ENCODE measurements at regions not wholly inside any gene's neighbourhood (a gene's known extent, or its start where the extent isn't known, plus 50 kb on each side); places are given as distances from the start of the nearest gene placed in this dataset.

DNA sequence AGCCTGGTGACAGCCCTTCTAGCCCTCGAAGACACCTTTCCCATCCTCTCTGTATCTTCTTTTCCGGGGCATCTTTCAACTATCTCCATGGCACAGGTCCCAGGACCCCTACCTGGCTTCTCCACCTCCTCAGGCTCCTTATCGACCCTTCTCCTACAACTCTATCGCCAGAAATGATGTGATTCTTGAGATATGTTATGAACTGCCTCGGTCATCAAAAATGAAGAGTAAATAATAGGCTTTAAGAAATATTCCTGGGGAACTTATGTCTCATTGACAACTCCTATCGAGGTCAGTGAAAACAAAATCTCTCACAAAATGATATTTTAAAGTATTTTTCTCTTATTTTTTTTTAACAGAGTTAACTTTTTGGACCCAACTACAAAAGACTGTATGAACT is 405.5 kb upstream of the SHH start:
- no peak for DNase-seq

DNA sequence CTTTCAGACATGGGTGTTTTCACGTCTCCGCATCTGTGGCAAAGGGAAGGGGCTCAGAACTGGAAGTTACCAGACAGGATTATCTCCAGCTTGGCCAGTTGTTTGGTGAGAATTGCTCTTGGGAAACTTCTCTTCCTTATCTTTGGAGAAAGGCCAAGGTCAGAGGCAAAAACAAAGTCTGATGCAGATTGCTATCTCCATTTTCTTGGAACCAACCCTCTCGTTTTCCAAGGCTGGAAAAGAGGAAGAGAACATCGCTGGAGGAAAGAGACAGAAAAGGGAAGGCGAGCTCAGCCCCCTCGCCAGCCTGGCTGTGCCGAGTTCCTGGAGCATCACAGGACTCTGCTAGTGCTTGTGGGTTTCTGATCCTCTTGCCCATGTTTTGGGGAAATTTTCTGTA is 396.8 kb upstream of the SHH start:
- no peak for DNase-seq

DNA sequence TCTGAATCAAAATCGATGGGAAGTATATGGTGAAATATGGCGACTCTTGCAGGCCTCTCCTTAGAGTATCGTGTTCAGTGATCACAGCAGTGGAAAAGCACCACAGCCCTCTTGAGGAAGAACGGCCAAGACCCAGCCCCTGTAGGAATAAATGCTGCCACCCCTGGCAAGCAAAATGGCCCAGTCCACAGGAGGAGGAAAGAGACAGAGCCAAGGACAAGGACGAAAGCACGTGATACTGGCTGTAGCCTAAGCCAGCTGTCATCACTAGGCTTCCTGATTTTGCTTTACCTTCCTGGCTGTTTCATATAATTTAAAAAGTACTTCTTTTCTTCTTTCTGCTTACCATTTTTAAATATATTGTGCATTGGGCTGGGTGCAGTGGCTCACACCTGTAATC is 395.0 kb upstream of the SHH start:
- no peak for DNase-seq

DNA sequence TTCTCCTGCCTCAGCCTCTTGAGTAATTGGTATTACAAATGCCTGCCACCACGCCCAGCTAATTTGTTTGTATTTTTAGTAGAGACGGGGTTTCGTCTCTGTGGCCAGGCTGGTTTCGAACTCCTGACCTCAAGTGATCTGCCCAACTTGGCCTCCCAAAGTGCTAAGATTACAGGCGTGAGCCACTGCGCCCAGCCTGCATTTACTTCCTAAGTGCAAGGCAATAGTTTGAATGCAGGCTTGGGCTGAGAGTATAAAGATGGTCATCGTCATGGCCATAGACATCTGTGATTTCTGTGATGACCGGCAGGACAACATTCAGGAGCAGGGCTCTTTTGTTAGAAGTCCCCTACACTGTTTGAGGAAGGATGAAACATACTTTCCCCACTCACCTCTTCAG is 393.9 kb upstream of the SHH start:
- DNase-seq, result no peak

DNA sequence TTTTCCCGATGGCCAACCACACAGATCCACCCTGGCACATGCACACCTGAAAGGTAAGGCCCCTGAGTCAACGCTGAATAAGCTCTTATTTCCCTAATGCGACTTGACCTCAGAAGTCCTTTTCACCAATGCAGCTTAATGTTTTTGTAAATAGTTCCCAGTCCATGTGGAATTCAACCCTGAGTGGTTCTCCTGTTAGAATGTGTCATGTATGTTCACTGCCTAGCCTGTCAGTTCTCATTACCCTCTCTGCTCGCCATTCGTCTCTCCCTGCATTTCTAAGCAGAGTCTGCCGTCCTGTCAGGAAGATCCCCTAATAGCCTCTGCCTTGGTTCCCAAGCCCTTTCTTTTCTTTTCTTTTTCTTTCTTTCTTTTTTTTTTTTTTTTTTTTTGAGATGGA is 392.6 kb upstream of the SHH start:
- no peak for DNase-seq

DNA sequence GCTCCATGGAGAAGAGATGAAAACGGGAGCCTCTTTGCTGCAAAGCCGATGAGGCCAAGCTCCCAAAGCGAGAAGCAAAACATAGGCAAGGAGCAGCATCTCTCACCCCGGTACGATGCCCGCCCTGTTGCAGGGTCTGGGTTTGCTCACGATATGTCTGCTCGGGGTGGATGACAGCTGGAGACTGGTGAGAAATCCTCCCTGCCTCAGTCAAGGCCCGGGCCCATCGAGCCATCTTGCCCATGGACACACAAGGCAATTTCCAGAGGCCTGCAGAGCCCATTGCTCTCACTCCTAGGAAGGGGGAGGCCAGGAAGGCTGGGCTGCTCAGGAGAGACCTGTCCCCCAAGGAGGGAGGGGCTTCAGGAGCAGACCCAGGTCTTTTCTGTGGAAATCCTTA is 391.7 kb upstream of the SHH start:
- no peak for DNase-seq

DNA sequence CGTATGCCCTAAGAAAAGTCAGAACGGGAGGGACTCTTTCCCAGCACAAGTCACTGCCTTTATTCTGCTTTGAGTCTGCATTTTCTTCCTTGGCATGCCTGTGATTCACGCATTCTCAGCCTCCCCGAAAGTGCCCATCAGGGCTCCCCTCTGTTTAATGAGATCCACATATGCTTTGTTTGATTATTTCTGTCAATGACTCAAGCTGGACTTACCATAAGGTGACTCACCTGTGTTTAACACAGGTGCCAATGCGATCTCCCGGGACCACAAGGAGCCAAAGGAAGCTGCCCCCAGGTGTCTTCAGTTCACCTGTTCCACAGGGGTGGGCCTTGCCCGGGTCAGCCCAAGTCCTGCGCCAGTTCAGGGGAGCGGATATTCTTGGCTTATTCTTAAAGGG is 386.0 kb upstream of the SHH start:
- no peak for DNase-seq

DNA sequence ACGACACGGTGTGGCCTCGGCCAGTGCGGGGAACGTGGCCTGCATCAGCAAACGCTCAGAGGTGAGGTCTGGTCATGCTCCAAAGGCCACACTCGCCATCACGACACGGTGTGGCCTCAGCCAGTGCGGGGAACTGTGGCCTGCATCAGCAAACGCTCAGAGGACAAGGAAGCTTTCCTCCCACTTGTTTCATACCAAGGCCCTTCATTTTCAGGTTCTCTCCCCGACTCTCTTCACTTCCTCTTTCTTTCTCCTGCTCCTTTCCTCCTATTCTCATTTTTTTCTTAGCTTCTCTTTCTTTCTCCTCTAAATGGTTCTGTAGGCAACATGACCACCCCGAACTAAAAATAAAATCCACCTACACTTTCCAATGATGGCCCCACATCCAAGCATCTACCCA is 384.4 kb upstream of the SHH start:
- no peak for DNase-seq

DNA sequence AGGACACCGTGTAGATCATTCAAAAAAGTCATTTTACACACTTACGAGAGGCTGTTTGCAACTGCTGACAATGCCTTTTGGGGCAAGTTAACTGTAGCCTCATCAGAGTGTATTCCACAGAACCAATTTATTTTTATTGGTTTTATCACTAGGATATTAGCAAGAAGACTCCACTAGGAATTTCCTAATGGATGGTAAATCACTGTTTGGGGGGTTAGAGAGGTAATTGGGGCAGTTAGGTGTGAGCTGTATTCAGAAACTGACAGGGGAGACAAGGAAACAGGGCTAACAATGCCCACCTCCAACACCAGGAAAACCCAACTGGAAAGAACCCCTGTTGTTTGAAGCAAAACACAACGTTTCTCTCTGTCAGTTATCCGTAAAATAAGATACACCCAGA is 383.0 kb upstream of the SHH start:
- no peak for DNase-seq

DNA sequence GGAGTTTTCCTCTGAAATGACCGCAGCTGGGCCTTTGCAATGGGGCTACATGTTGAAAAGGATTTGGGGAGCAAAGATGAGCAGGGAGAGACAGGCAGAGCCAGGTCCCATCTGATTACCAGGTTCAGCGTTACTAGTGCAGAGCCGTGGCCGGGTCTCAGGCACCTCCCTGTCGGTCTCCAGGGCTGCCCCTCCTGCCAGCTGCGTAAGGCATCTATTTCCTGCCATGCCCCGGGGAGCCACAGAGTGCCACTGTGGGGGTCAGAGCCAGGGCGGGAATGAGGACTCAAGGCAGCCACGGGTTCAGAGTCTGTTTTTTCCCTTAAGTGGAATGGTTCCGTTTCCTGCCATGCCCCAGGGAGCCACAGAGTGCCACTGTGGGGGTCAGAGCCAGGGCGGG is 382.6 kb upstream of the SHH start:
- no peak for DNase-seq

DNA sequence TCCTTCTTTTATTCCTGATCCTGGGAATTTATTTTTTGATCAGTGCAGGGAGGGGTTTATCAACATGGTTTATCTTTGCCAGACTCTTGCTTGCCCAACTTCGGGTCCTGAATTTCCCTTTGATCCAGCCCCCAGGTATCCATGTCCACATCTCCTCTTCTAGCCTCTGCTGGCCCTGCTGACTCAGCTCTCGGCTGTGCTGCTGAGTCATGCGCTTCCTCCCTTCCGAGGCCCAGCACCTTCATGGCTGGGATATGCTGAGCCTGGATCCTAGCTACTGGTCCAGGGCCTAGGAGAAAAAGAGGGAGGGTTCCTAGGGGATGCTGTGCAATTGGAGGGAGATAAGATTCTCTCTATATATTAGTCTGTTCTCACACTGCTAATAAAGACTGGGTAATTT is 380.7 kb upstream of the SHH start:
- no peak for DNase-seq

DNA sequence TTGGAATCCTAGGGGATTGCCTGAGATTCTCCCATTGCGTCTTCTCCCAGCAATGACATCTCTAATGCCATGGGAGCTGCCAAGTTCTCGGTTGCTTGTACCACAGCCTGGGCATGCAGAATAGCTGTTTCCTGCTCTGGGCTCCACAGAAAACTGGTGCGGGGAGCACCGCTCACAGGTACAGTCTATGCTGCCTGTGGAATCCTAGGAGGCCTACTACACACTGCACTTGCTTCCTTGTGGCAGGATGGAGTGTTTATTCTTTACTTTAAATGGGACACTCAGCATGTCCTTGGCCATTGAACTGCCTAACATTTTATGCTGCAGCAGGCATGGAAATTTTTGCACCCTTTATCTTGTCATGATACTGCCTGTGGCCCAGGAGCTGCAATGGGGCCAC is 378.8 kb upstream of the SHH start:
- no peak for DNase-seq

DNA sequence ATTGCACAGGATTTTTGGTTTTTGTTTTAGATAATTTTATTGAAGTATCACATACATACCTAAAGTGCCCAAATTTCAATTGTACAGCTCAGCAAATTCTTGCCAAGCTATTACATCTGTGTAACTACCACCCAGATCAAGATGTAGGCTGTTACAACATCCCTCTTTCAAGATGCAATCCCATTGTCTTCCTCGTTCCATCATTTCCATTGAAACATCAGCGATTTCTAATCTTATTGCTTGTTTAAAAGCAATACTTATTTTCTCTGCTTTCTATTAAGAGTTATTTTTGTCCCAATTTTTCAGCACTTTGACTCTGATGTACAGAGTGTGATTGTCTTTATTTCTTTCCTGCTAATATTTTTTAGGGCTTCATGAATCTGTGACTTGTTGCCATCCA is 372.8 kb upstream of the SHH start:
- DNase-seq, result no peak

DNA sequence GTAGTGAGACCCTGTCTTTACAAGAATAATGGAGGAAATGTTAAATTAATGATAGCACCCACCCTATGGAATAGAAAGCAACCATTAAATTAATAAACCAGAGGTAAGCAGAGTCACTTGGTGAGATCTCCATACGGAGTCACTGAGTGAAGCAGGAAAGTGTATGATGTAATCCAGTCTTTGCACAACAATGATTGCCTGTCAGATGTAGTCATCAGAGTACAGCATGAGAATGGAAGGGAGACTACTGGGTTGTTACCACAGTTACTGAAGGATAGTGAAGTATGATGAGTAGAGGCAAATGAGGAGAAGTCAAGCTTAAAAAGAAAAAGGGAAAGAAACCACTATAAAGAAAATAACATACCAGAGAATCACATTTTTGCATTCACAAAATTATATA is 371.9 kb upstream of the SHH start:
- DNase-seq, result no peak

DNA sequence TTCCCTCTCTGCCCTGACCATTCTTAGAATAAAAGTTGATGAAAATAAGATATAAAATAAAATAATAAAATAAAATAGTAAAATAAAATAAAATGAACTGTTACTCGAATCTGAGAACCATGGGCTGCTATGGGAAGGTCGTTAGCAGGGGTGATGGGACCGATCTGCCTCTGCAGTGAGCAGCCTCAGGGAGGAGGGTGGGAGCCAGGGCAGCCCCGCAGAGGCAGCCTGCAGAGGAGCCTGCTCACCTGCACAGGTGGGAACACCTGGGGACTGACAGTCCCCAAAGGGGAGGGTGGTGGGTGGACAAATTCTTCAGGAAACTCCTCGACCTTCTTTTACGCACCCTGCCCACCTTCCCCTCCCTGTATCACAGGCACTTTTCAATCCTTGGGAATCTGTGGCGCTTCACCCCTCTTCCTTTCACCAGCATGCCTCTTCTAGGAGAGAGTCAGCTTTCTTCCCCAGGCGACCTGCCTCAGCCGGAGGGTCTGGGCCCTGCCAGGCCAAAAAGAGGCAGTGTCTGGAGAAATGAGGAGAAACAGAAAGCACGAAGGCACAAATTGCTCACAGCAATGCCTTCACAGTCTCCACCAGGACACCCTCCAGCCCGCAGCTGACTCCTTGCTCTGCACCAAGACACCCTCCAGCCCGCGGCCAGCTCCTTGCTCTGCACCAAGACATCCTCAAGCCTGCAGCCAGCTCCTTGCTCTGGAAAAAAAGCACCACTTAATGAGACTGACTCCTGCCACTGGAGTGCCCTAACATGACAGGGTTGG is 368.4 kb upstream of the SHH start:
- no peak for DNase-seq

DNA sequence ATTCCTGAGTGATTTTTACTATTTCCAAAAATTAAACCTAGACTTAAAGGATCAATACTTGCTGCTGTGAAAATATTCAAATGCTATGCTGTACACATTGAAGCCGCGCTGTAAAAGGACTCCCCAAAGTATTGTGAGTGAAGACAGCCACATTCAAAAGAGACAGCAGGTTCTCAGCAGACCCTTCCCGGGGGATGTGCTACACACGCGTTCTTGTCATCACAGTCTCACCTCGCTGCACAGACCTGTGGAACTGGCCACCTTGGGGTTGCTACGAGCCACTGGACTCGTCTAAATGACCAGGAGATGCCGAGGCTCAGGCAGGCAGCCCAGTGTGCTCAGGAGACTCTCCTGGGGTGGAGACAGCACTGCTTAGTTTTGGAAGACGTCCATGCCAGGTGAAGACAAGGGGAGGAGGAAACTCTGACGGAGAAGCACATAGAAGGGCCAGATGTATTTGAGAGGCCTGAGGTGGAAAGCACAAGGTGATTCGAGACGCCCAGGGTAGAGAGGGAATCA is 367.7 kb upstream of the SHH start:
- DNase-seq, result no peak

DNA sequence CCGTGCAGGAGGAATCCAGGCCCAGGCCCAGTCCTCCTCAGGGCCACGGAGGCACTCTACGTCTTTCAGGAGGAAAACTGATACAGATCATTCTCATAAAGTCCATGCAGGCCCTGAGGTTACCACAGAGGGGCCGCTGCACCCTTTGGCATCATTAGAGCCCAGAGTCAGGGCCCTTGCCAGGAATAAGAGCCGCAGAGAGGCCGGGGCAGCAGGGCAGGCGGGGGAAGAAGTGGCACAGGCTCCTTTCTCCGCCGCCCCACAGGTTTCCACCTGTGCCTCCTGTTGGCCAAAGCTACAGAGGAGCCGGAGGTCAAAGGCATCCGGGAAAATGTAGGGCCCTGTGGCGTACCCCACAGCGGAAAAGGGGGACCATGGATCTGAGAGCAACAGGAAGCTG is 366.6 kb upstream of the SHH start:
- DNase-seq, result no peak

DNA sequence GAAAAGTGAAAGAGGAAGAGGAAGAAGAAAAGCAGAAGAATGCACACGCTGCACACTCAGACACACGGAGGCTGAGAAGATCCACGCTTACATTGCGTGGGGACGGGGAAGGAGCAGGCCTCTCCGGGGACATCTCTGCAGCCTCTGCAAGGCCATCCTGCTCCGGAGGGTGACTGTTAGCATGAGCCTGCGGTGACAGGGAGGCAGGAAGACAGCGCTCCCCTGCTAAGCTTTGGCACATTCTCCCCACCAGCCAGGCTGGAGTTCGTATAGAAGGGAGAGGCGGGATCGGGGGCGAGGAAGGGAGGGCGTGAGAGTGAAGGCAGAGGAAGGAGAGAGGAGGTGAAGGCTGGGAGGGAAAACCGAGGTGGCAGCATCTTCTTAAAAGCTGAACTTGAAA is 366.0 kb upstream of the SHH start:
- no peak for DNase-seq

DNA sequence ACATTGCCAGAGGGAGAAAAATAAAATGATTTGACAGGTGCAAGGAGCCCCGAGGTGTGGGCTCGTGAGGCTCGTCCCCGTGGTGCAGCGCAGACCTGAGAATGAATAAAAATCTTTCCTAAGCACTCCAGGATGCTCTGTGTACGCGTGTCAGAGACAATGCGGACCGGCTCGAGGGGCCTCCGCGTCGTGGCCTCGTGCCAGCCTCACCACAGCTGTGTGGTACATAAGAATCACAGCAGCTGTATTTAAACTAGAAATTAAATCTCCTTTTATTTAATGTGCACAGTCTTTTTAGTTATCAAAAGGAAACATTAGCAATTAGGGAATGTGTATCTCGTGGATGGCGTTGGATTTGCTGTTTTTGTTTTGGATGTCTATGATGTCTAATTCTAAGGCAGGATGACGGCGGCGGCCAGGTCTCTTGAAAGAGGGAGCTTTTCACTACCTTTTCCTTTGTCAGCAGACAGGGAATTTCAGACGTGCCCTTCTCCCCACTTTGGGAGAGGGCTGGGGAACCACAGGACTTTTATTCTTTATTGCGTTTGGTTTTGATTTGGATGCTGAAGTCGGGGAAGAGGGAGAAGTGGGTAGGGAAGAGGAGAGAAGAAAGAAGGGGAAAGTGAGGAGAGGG is 365.3 kb upstream of the SHH start:
- no peak for DNase-seq

DNA sequence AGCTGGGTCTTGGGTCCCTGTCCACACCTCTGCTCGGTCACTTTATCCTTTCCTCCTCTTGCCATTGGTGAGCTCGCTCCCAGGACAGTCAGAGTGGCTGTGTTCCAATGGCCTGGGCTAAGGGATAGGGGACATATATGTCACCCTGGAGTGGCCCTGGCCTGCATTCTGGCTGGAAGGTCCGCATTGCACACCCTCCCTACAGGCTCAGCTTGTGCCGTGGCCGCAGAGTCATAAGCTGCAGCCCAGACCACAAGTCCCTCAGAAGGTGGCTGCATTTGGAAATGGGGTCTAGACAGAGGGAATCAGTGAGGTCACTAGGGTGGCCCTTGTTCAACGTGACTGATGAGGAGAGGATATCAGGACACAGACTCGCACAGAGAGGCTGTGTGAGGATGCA is 363.8 kb upstream of the SHH start:
- no peak for DNase-seq

DNA sequence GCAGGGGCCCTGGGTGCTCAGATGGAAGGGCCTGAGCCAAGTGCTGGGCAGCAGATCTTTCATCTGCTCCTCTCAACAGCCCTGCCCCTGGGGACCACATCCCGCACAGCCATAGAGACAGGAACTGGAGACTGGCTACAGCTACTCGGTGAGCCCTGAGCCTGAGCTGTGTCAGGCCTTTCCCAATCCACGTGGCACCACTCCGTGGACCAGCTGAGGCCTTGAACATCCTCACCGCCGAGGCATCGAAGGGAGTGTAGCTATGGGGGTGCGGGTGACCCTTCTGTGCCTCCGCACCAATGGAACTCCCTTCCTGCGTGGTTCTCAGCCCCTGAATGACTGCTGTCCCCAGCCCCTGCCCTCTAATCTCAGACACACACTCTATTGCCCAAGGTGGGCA is 362.7 kb upstream of the SHH start:
- DNase-seq, result no peak

DNA sequence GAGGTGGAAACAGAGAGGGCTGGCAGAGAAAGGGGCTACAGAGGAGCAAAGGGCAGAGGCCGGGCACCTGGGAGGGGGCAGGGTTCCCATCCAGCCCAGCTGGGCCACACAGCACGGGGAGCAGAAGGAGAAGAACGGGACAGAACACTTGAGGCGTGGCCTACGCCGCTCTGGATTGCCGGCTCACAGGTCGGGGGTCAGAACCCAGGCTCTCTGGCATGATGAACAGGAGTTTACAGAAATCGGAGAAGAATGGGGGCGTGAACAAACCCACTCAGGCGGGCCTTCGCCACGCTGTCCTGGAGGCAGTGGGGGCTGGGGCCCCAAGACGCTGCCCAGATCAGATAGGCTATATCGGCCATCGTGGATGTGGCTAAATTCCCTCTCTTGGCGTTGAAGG is 362.2 kb upstream of the SHH start:
- DNase-seq, result no peak

DNA sequence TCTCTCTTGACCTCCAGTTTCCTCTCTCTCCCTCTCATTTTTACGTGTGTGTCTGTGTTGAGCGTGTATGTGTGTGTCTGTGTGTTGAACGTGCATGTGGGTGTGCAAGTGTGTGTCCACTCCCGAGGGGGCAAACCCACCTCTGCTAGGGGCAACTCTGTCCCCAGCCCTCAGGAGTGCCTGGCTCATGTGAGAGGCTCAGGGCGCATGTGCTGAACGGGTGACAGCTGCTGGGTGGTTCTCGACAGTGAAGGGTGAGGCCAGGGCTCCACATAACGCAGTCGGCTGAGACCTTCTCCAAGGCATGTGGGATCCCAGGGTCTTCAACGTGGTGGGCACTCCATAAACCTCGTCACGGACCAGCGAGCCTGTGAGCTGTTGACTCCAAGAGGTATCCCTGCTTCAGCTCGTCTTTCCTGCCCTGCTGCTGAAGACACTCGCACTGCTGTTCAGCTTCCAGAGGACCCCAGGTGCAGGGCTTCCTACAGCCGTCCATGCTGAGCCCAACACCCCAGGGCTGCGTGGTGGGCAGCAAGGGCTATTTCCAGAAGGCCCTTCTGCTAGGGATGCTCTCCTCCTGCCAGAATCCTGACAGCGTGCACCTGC is 361.6 kb upstream of the SHH start:
- DNase-seq, result no peak

DNA sequence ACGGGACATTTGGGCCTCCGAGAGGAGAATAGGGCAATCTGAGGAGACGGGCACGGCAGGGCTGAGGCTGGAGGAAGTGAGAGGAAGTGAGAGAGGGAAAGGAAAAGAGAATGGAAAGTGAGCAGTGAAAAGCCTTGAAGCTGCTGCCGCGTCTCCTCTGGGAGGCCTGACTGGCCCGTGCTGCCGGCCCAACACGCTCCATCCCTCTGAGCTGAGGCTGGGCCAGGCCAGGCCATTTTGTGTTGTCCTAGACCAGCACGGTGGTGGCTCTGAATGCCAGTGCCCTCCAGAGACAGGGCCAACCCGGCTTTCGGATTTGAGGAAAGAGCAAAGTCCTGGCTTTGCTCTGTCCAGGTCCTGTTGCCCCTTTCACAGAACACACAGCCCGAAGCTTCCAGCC is 361.1 kb upstream of the SHH start:
- DNase-seq, result no peak

DNA sequence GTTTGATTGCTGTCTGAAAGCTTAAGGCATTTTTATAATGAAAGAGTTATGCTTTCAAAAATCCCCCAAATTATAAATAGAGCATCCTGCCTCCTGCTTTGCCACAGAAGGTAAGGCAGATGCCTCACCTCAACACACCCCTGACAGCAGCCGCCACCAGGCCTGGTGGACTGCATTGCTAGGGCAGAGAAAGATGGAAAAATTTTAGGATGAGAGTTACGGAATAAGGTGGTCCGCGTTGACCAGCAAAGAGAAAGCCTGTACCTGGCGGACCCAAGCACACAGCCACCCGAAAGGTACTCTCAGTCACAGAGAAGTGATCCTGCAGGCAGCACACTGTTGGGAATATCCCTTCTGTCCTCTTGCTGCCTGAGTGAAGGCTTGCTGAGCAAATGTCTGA is 360.4 kb upstream of the SHH start:
- DNase-seq, result no peak

All from GDM1 (cell line).